Testis (tissue), 2 donors: ENCODE measurements at regions not wholly inside any gene's neighbourhood (a gene's known extent, or its start where the extent isn't known, plus 50 kb on each side); places are given as distances from the start of the nearest gene placed in this dataset.

Source experiments
- DNase-seq: peaks from one replicate; pipeline ENCODE4 v3.0.0-alpha.2; 2019
- H3K27ac ChIP-seq, 2 donors: fragments of 200-600 bp; sonication (generic); one replicate each; pipeline ENCODE4 v1.5.1; 2019
- H3K27me3 ChIP-seq: fragments of 200-600 bp; sonication (generic); one replicate; pipeline ENCODE4 v1.5.1; 2019
- H3K36me3 ChIP-seq: fragments of 200-600 bp; sonication (generic); one replicate; pipeline ENCODE4 v1.5.1; 2017; ENCODE audit warnings: low read depth; ENCODE audit errors: missing control alignments
- H3K4me1 ChIP-seq: fragments of 200-600 bp; sonication (generic); one replicate; pipeline ENCODE4 v1.5.1; 2019
- H3K4me3 ChIP-seq, 2 donors: fragments of 200-600 bp; sonication (generic); one replicate each; pipeline ENCODE4 v1.5.1; 2017 to 2019
- H3K9me3 ChIP-seq: fragments of 200-600 bp; sonication (generic); one replicate; pipeline ENCODE4 v1.5.1; 2017
- POLR2A ChIP-seq: fragments of 450-650 bp; IDR thresholded peaks from one replicate; pipeline ENCODE4 v1.6.1; 2017; ENCODE audit warnings: antibody characterized with exemption, mild to moderate bottlenecking, moderate library complexity
- WGBS, 2 donors: methylation state at CpG; one replicate each; pipeline ENCODE4 v1.1.5; 2018; 5-methylcytosine and 5-hydroxymethylcytosine counted together
- intact Hi-C: fragments of 100-400 bp; cut with DNase I; formaldehyde crosslinking; loops from one replicate; pipeline ENCODE4 v1.15.1; 2023; ENCODE audit warnings: low total_unique reads
- TF ChIP-seq, protein P1 (sequence below), 3 experiments: fragments of 450-650 bp in 2 of 3; fragments of 200-600 bp in 1 of 3; sonication (generic) in 1 of 3; IDR thresholded peaks; one replicate each; pipeline ENCODE4 v1.5.1; 2016 to 2019; ENCODE audit warnings: antibody characterized with exemption in 3 of 3, mild to moderate bottlenecking in 2 of 3, moderate library complexity in 1 of 3

GRCh38 chr16:9457215-9457614, 365.8 kb downstream of the HAPSTR1 start:
- 75 to 77% methylated on average over 2 of the region's 2 CpGs for WGBS, 2 donors
- H3K4me1 ChIP-seq: no peaks in the 10 kb centered on the region
- H3K9me3 ChIP-seq: no peaks in the 10 kb centered on the region
- no peak overlapping the region for H3K27ac ChIP-seq
- intact Hi-C loops: no loop called here
- DNase-seq: no peak
- no peaks in the 10 kb centered on the region for H3K27me3 ChIP-seq
- no peak overlapping the region for H3K4me3 ChIP-seq
- no peaks in the 10 kb centered on the region for H3K36me3 ChIP-seq
- TF ChIP-seq, protein P1, sequence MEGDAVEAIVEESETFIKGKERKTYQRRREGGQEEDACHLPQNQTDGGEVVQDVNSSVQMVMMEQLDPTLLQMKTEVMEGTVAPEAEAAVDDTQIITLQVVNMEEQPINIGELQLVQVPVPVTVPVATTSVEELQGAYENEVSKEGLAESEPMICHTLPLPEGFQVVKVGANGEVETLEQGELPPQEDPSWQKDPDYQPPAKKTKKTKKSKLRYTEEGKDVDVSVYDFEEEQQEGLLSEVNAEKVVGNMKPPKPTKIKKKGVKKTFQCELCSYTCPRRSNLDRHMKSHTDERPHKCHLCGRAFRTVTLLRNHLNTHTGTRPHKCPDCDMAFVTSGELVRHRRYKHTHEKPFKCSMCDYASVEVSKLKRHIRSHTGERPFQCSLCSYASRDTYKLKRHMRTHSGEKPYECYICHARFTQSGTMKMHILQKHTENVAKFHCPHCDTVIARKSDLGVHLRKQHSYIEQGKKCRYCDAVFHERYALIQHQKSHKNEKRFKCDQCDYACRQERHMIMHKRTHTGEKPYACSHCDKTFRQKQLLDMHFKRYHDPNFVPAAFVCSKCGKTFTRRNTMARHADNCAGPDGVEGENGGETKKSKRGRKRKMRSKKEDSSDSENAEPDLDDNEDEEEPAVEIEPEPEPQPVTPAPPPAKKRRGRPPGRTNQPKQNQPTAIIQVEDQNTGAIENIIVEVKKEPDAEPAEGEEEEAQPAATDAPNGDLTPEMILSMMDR (IDR thresholded peaks at IDR 0.05): no peak
- no peak for TF ChIP-seq POLR2A

- Histone ChIP-seq H3K27ac (no peak overlapping the region), H3K27me3 (no peaks in the 10 kb centered on the region), H3K4me3 (no peak overlapping the region), H3K4me1 (no peaks in the 10 kb centered on the region), H3K36me3 (no peaks in the 10 kb centered on the region), H3K9me3 (no peaks in the 10 kb centered on the region)
- DNase-seq: no peak
- intact Hi-C loops: no loop called here
- 59 to 60% methylated on average over 6 of the region's 6 CpGs for WGBS, 2 donors
- no peak for TF ChIP-seq POLR2A
- TF ChIP-seq, protein P1 (IDR thresholded peaks at IDR 0.05): no peak
Observed at GRCh38 chr16:9458816-9459215, 367.4 kb downstream of the HAPSTR1 start.

GRCh38 chr16:9462984-9463383, 371.5 kb downstream of the HAPSTR1 start:
- no peak for DNase-seq
- intact Hi-C loops: no loop called here
- no peak overlapping the region for H3K27ac ChIP-seq
- no peaks in the 10 kb centered on the region for H3K4me1 ChIP-seq
- H3K9me3 ChIP-seq: no peaks in the 10 kb centered on the region
- TF ChIP-seq, protein P1 (IDR thresholded peaks at IDR 0.05): no peak
- TF ChIP-seq POLR2A: no peak
- 49 to 66% methylated on average over 7 of the region's 7 CpGs for WGBS, 2 donors
- H3K36me3 ChIP-seq: no peaks in the 10 kb centered on the region
- no peaks in the 10 kb centered on the region for H3K27me3 ChIP-seq
- H3K4me3 ChIP-seq: no peak overlapping the region

DNA sequence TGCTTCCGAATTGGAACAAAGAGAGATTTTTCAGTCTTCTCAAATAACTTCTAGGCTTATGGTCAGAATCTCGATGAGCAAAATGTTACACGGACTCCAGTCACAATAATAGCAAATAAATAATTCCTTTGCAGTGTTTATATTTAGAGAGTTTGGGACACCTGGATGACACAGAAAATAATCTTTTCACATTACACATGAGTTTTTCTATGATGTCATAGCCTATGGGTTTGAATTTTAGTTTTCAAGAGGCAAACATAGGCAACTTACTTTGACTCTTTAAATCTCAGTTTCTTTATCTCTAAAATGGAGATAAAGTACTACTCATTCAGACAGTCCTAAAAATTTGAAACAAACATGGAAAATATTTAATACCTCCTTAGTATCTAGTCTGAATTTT, 372.0 kb downstream of the HAPSTR1 start:
- Histone ChIP-seq H3K4me1 (no peaks in the 10 kb centered on the region), H3K27me3 (no peaks in the 10 kb centered on the region), H3K36me3 (no peaks in the 10 kb centered on the region), H3K27ac (no peak overlapping the region), H3K4me3 (no peak overlapping the region), H3K9me3 (no peaks in the 10 kb centered on the region)
- intact Hi-C loops: no loop called here
- TF ChIP-seq, protein P1 (IDR thresholded peaks at IDR 0.05): no peak
- no peak for TF ChIP-seq POLR2A
- 75 to 80% methylated on average over 3 of the region's 3 CpGs for WGBS, 2 donors
- DNase-seq: no peak

DNA sequence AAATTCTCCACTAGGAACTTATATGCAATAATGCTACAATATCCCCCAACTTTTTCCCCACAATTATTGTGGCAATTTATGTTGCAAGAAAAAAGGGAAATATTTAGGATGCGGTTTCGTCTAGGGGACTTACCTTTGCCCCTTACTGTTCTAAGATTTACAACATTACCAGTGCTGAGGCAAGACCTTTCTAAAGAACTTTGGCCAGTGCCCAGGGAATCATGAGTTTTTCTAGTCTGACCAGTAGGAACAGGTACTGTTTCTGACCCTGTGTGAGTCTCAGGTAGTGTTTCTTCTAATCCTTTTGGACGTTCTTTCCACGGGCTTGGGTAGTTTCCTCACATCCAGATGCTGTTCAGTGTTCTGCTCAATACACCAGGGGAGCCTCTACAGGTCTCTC, 373.7 kb downstream of the HAPSTR1 start:
- Histone ChIP-seq H3K4me3 (no peak overlapping the region), H3K27ac (no peak overlapping the region), H3K36me3 (no peaks in the 10 kb centered on the region), H3K4me1 (no peaks in the 10 kb centered on the region), H3K27me3 (no peaks in the 10 kb centered on the region), H3K9me3 (no peaks in the 10 kb centered on the region)
- intact Hi-C loops: no loop called here
- WGBS, 2 donors: 69 to 80% methylated on average over 4 of the region's 4 CpGs
- DNase-seq: no peak
- TF ChIP-seq, protein P1 (IDR thresholded peaks at IDR 0.05): no peak
